Fibroblast of skin of left biceps (primary cell): ENCODE measurements at regions not wholly inside any gene's neighbourhood (a gene's known extent, or its start where the extent isn't known, plus 50 kb on each side); places are given as distances from the start of the nearest gene placed in this dataset.
"Not testable (repeated sequence)": the region's sequence is repeated elsewhere in the genome, so short reads cannot be mapped to it uniquely, and the experiment has no call there.

Source experiments
- DNase-seq, 2 experiments: peaks; one replicate each; pipeline ENCODE4 v3.0.0-alpha.2; 2013; ENCODE audit warnings: low read depth in 2 of 2

- not testable (repeated sequence) for DNase-seq
Measured at GRCh38 chr7:106713452-106713851, 52.5 kb upstream of the CCDC71L start.

GRCh38 chr7:106714590-106715442, 53.9 kb upstream of the CCDC71L start:
- peak in 1 of 2 experiments; percentile 41 for DNase-seq

- DNase-seq: no peak
Measured at GRCh38 chr7:106715730-106716129, 54.8 kb upstream of the CCDC71L start.

GRCh38 chr7:106717254-106717954, 56.4 kb upstream of the CCDC71L start:
- no peak for DNase-seq

GRCh38 chr7:106717955-106718871, 57.3 kb upstream of the CCDC71L start:
- peak; percentile 98 for DNase-seq

- no peak for DNase-seq
Measured at GRCh38 chr7:106720641-106721040, 59.7 kb upstream of the CCDC71L start.

- DNase-seq: no peak
Measured at GRCh38 chr7:106721816-106722785, 61.1 kb upstream of the CCDC71L start.

- no peak for DNase-seq
Measured at GRCh38 chr7:106723398-106723797, 62.4 kb upstream of the CCDC71L start.

- DNase-seq: peak in 1 of 2 experiments; percentile 11
Measured at GRCh38 chr7:106729720-106730385, 68.9 kb upstream of the CCDC71L start.

GRCh38 chr7:106731187-106731586, 70.2 kb upstream of the CCDC71L start:
- DNase-seq: no peak

- DNase-seq: no peak
Measured at GRCh38 chr7:106731646-106732444, 70.9 kb upstream of the CCDC71L start.

- no peak for DNase-seq
Measured at GRCh38 chr7:106735637-106736036, 74.7 kb upstream of the CCDC71L start.

- no peak for DNase-seq
Measured at GRCh38 chr7:106736123-106736507, 75.2 kb upstream of the CCDC71L start.

GRCh38 chr7:106736508-106737201, 75.7 kb upstream of the CCDC71L start:
- DNase-seq: peak; percentile 62 to 66

GRCh38 chr7:106737202-106737562, 76.2 kb upstream of the CCDC71L start:
- peak in 1 of 2 experiments; percentile 18 for DNase-seq

- DNase-seq: no peak
Measured at GRCh38 chr7:106740806-106741205, 79.8 kb upstream of the CCDC71L start.

GRCh38 chr7:106744563-106745091, 83.7 kb upstream of the CCDC71L start:
- no peak for DNase-seq

GRCh38 chr7:106747301-106747700, 86.3 kb upstream of the CCDC71L start:
- not testable (repeated sequence) for DNase-seq

- no peak for DNase-seq
Measured at GRCh38 chr7:106747804-106748203, 86.8 kb upstream of the CCDC71L start.
